SK-N-SH (cell line): ENCODE measurements at regions not wholly inside any gene's neighbourhood (a gene's known extent, or its start where the extent isn't known, plus 50 kb on each side); places are given as distances from the start of the nearest gene placed in this dataset.

Source experiments
- CHD2 ChIP-seq: fragments of 150-350 bp; IDR thresholded peaks from 2 replicates; pipeline ENCODE4 v1.6.1; 2018; ENCODE audit warnings: low read length; ENCODE audit not compliant: partially characterized antibody
- NFIC ChIP-seq: IDR thresholded peaks from 2 replicates; pipeline ENCODE4 v1.4.0; 2012; ENCODE audit warnings: borderline replicate concordance
- TAF1 ChIP-seq: IDR thresholded peaks from 2 replicates; pipeline ENCODE4 v1.6.1; 2012; ENCODE audit warnings: low read depth, mild to moderate bottlenecking, low read length, moderate library complexity, borderline replicate concordance
- TF ChIP-seq, protein P1 (sequence below): fragments of 200-600 bp; sonication (generic); IDR thresholded peaks from 2 replicates; pipeline ENCODE4 v1.6.1; 2017; ENCODE audit warnings: antibody characterized with exemption, mild to moderate bottlenecking, moderate library complexity
- TF ChIP-seq, protein P2 (sequence below): IDR thresholded peaks from 2 replicates; pipeline ENCODE4 v1.6.1; 2012; ENCODE audit warnings: mild to moderate bottlenecking, low read depth, low read length, moderate library complexity

DNA sequence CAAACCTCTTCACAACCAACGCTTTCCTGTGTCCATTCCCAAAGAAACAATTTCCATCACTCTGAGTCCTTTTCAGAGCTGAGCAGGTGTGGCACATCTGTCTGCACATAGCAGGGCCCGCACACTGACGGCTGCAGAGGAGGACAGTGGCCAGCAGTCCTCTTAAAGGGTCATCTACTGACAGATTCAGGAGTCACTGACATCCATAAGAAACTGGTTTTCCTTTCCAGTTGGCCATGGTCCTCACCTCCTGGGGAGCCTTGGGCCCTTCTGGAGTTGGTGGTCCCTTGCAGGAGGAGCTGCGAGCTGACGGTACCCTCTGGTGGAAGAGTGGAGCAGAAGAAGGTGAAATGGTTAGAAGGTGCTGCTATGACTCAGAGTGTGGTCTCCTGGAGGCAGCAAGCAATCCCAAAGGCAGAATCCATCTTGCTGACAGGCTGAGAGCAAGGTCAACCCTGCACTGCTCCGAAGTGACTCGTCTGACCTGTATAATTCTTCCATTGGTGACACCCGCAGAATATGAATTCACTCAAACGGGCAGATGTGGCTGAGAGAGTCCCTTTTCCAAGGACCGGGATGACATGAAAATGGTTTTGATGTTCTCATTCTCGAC lies 278.5 kb upstream of the C1orf174 start:
- TF ChIP-seq, protein P1, sequence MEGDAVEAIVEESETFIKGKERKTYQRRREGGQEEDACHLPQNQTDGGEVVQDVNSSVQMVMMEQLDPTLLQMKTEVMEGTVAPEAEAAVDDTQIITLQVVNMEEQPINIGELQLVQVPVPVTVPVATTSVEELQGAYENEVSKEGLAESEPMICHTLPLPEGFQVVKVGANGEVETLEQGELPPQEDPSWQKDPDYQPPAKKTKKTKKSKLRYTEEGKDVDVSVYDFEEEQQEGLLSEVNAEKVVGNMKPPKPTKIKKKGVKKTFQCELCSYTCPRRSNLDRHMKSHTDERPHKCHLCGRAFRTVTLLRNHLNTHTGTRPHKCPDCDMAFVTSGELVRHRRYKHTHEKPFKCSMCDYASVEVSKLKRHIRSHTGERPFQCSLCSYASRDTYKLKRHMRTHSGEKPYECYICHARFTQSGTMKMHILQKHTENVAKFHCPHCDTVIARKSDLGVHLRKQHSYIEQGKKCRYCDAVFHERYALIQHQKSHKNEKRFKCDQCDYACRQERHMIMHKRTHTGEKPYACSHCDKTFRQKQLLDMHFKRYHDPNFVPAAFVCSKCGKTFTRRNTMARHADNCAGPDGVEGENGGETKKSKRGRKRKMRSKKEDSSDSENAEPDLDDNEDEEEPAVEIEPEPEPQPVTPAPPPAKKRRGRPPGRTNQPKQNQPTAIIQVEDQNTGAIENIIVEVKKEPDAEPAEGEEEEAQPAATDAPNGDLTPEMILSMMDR: no peak
- TF ChIP-seq NFIC (no peak), TAF1 (no peak), CHD2 (no peak)
- TF ChIP-seq, protein P2, sequence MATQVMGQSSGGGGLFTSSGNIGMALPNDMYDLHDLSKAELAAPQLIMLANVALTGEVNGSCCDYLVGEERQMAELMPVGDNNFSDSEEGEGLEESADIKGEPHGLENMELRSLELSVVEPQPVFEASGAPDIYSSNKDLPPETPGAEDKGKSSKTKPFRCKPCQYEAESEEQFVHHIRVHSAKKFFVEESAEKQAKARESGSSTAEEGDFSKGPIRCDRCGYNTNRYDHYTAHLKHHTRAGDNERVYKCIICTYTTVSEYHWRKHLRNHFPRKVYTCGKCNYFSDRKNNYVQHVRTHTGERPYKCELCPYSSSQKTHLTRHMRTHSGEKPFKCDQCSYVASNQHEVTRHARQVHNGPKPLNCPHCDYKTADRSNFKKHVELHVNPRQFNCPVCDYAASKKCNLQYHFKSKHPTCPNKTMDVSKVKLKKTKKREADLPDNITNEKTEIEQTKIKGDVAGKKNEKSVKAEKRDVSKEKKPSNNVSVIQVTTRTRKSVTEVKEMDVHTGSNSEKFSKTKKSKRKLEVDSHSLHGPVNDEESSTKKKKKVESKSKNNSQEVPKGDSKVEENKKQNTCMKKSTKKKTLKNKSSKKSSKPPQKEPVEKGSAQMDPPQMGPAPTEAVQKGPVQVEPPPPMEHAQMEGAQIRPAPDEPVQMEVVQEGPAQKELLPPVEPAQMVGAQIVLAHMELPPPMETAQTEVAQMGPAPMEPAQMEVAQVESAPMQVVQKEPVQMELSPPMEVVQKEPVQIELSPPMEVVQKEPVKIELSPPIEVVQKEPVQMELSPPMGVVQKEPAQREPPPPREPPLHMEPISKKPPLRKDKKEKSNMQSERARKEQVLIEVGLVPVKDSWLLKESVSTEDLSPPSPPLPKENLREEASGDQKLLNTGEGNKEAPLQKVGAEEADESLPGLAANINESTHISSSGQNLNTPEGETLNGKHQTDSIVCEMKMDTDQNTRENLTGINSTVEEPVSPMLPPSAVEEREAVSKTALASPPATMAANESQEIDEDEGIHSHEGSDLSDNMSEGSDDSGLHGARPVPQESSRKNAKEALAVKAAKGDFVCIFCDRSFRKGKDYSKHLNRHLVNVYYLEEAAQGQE: no peak
